GM12892 (cell line): ENCODE measurements at regions not wholly inside any gene's neighbourhood (a gene's known extent, or its start where the extent isn't known, plus 50 kb on each side); places are given as distances from the start of the nearest gene placed in this dataset.

Experiments
- POLR2A ChIP-seq: IDR thresholded peaks from 2 replicates; pipeline ENCODE4 v1.6.1; 2011; ENCODE audit warnings: low read depth, low read length, control low read depth
- POLR2AphosphoS5 ChIP-seq: IDR thresholded peaks from 2 replicates; pipeline ENCODE4 v1.6.1; 2011; ENCODE audit warnings: low read depth, low read length, control low read depth

DNA sequence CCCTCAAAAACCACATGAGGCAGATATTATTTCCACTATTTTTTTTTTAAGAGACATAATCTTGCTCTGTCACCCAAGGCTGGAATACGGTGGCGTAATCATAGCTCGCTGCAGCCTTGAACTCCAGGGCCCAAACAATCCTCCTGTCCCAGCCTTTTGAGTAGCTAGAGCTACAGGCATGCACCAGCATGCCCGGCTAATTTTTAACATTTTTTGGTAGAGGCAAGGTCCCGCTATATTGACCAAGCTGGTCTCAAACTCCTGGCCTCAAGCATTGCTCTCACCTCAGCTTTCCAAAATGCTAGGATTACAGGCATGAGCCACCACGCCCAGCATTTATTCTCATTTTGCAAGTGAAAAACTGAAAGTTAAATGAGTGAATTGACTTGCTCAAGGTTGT, 50.8 kb upstream of the PIAS1 start:
- TF ChIP-seq POLR2A (no peak), POLR2AphosphoS5 (no peak)
